CD4-positive, alpha-beta T cell (primary cell): ENCODE measurements at regions not wholly inside any gene's neighbourhood (a gene's known extent, or its start where the extent isn't known, plus 50 kb on each side); places are given as distances from the start of the nearest gene placed in this dataset.
A peak's percentile ranks its signal among the peaks of the same experiment; 100 is the strongest.

Experiments
- ATAC-seq: fragments of 200-7000 bp; cut with Tn5 transposase; one replicate; pipeline ENCODE4 v1.10.0; 2022; ENCODE audit warnings: mild to moderate bottlenecking; ENCODE audit not compliant: poor library complexity
- CTCF ChIA-PET: fragments of 350-600 bp; sonication (Branson Sonifier 250); formaldehyde crosslinking; loops from one replicate; lab custom pipeline; 2021; ENCODE audit warnings: antibody characterized with exemption, inconsistent platforms; lab: Charles Lee
- POLR2A ChIA-PET: fragments of 350-600 bp; sonication (Branson Sonifier 250); formaldehyde crosslinking; loops from one replicate; lab custom pipeline; 2021; ENCODE audit warnings: antibody characterized with exemption, inconsistent platforms; lab: Charles Lee
- DNase-seq, 14 experiments: peaks; one replicate each; pipeline ENCODE4 v3.0.0-alpha.2; 2013 to 2020; ENCODE audit warnings: mixed read lengths in 2 of 14
- H3K27ac ChIP-seq, 2 donors: one replicate each; pipeline versions ENCODE4 v1.5.1 to v1.7.0; 2013; ENCODE audit warnings: low read length in 2 of 2, low read depth in 1 of 2, mild to moderate bottlenecking in 1 of 2
- H3K27me3 ChIP-seq, 2 experiments: 1 replicate in 1 of 2; 2 replicates in 1 of 2; pipeline versions ENCODE4 v1.6.1 to v1.7.0; 2013; ENCODE audit warnings: low read length in 2 of 2, control low read depth in 1 of 2, mild to moderate bottlenecking in 1 of 2, moderate library complexity in 1 of 2; ENCODE audit not compliant: insufficient read depth in 2 of 2, control insufficient read depth in 1 of 2
- H3K36me3 ChIP-seq: one replicate; pipeline ENCODE4 v1.6.1; 2013; ENCODE audit warnings: low read length, control low read depth; ENCODE audit not compliant: insufficient read depth
- H3K4me1 ChIP-seq: one replicate; pipeline ENCODE4 v1.6.1; 2013; ENCODE audit warnings: low read length, control low read depth; ENCODE audit not compliant: insufficient read depth
- H3K4me3 ChIP-seq: one replicate; pipeline ENCODE4 v1.5.1; 2013; ENCODE audit warnings: mild to moderate bottlenecking, low read length, moderate library complexity
- H3K9me3 ChIP-seq, 2 experiments: 1 replicate in 1 of 2; 2 replicates in 1 of 2; pipeline versions ENCODE4 v1.6.1 to v1.7.0; 2013; ENCODE audit warnings: low read length in 2 of 2, mild to moderate bottlenecking in 2 of 2, control low read depth in 1 of 2, moderate library complexity in 1 of 2; ENCODE audit not compliant: control insufficient read depth in 1 of 2, insufficient read depth in 1 of 2
- H3K27ac Mint-ChIP-seq: one replicate; pipeline ENCODE4 v1.8.0; 2020; ENCODE audit warnings: mixed read lengths
- H3K27me3 Mint-ChIP-seq: one replicate; pipeline ENCODE4 v1.8.0; 2021; ENCODE audit warnings: mixed read lengths
- H3K36me3 Mint-ChIP-seq: one replicate; pipeline ENCODE4 v1.8.0; 2021; ENCODE audit warnings: low read depth, mixed read lengths
- H3K4me1 Mint-ChIP-seq: one replicate; pipeline ENCODE4 v1.8.0; 2021; ENCODE audit warnings: low read depth, mixed read lengths
- H3K4me3 Mint-ChIP-seq: one replicate; pipeline ENCODE4 v1.8.0; 2020; ENCODE audit warnings: mild to moderate bottlenecking, mixed read lengths
- H3K9me3 Mint-ChIP-seq: one replicate; pipeline ENCODE4 v1.8.0; 2020; ENCODE audit warnings: mixed read lengths
- CTCF ChIP-seq: fragments of 200-600 bp; IDR thresholded peaks from one replicate; pipeline ENCODE4 v1.8.0; 2022; ENCODE audit warnings: antibody characterized with exemption, mild to moderate bottlenecking
- intact Hi-C, 2 experiments: fragments of 100-400 bp; cut with DNase I in 1 of 2; cut with micrococcal nuclease in 1 of 2; formaldehyde crosslinking; loops; one replicate each; pipeline versions ENCODE4 v1.15.1 to v1.9.0; 2023 to 2025; cut with DNase I, micrococcal nuclease

GRCh38 chrX:39008549-39008948 lies 207.3 kb downstream of the MID1IP1 start:
- no peaks in the 10 kb centered on the region for H3K9me3 ChIP-seq
- H3K27me3 ChIP-seq: no peaks in the 10 kb centered on the region
- CTCF ChIA-PET: no interaction called here
- POLR2A ChIA-PET: no interaction called here
- H3K9me3 Mint-ChIP-seq: no peaks in the 10 kb centered on the region
- H3K27ac Mint-ChIP-seq: no peak overlapping the region
- DNase-seq (peak in 2 of 14 experiments; percentile 24 to 25), ATAC-seq (no peak)
- H3K27me3 Mint-ChIP-seq: no peaks in the 10 kb centered on the region
- no peaks in the 10 kb centered on the region for H3K4me1 Mint-ChIP-seq
- no peaks in the 10 kb centered on the region for H3K4me1 ChIP-seq
- H3K27ac ChIP-seq: no peak overlapping the region
- no peak overlapping the region for H3K4me3 ChIP-seq
- H3K36me3 Mint-ChIP-seq: no peaks in the 10 kb centered on the region
- intact Hi-C loops: no loop called here
- H3K36me3 ChIP-seq: no peaks in the 10 kb centered on the region
- no peak overlapping the region for H3K4me3 Mint-ChIP-seq
- TF ChIP-seq CTCF: no peak

DNA sequence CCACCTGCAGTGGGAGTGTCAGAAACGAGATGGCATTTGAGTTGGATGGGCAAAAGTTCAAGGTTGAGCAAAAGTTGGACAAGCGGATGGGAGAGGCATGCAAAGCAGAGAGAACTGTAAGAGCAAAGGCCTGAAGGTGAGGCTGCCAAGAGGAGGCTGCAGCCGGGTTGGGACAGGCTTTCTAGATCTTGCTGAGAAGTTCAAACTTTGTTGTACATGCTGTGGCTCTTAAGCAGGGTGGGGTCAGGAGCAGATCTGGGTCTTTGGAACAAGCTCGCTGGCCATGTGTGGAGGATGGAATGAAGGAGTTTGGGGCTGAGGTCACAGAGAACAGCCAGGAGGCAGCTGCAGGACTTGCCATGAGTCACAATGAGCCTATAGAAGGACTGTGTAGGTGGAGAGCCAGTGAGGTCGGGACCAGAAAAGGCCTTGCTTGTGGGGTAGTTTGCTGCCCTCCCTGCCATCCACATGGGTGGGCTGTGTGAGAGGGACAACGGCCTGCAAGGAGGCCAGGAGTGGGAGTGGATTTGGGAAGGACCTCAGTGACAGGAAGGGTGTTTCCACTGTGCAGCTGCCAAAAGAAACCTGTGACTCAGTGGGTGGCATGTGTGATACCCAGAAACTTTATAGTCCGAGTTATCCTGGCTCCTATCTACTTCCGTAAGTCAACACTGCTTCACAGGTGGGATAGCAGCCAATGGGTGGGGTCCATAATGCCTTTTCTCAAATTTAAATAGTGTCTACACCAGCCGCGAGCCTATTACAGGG lies 210.4 kb downstream of the MID1IP1 start:
- Mint-ChIP-seq H3K27me3 (no peaks in the 10 kb centered on the region), H3K9me3 (no peaks in the 10 kb centered on the region), H3K4me1 (no peaks in the 10 kb centered on the region), H3K36me3 (no peaks in the 10 kb centered on the region), H3K27ac (no peak overlapping the region), H3K4me3 (no peak overlapping the region)
- Histone ChIP-seq H3K4me3 (no peak overlapping the region), H3K27ac (no peak overlapping the region), H3K36me3 (no peaks in the 10 kb centered on the region), H3K27me3 (no peaks in the 10 kb centered on the region), H3K4me1 (no peaks in the 10 kb centered on the region), H3K9me3 (no peaks in the 10 kb centered on the region)
- ChIA-PET POLR2A (no interaction called here), CTCF (no interaction called here)
- ATAC-seq: no peak
- no peak for DNase-seq
- TF ChIP-seq CTCF: no peak
- intact Hi-C loops: no loop called here

- TF ChIP-seq CTCF: no peak
Measured at GRCh38 chrX:39012621-39013111, 211.4 kb downstream of the MID1IP1 start.

More at GRCh38 chrX:39012621-39013111, 211.4 kb downstream of the MID1IP1 start:
- Histone ChIP-seq H3K27me3 (no peaks in the 10 kb centered on the region), H3K27ac (no peak overlapping the region), H3K4me1 (no peaks in the 10 kb centered on the region), H3K36me3 (no peaks in the 10 kb centered on the region), H3K4me3 (no peak overlapping the region), H3K9me3 (no peaks in the 10 kb centered on the region)
- ChIA-PET POLR2A (no interaction called here), CTCF (no interaction called here)
- DNase-seq (no peak), ATAC-seq (no peak)
- Mint-ChIP-seq H3K4me3 (no peak overlapping the region), H3K27me3 (no peaks in the 10 kb centered on the region), H3K4me1 (no peaks in the 10 kb centered on the region), H3K9me3 (no peaks in the 10 kb centered on the region), H3K27ac (no peak overlapping the region), H3K36me3 (no peaks in the 10 kb centered on the region)
- intact Hi-C loops: no loop called here
